Smooth muscle cell (in vitro differentiated cells): ENCODE measurements at regions not wholly inside any gene's neighbourhood (a gene's known extent, or its start where the extent isn't known, plus 50 kb on each side); places are given as distances from the start of the nearest gene placed in this dataset.

Source experiments
- DNase-seq: peaks from one replicate; lab custom pipeline; 2025; ENCODE audit not compliant: unreplicated experiment; lab: John Stamatoyannopoulos, UW
- H2AFZ ChIP-seq: fragments of 200-600 bp; sonication (generic); 2 replicates; pipeline ENCODE4 v1.6.0; 2016; ENCODE audit warnings: antibody characterized with exemption, low read depth, mild to moderate bottlenecking
- H3F3A ChIP-seq: fragments of 200-600 bp; sonication (generic); 2 replicates; pipeline ENCODE4 v1.6.0; 2017; ENCODE audit warnings: antibody characterized with exemption, low read depth
- H3K27ac ChIP-seq: fragments of 200-600 bp; sonication (generic); 2 replicates; pipeline ENCODE4 v1.5.1; 2016; ENCODE audit warnings: low read depth, mild to moderate bottlenecking
- H3K27me3 ChIP-seq: fragments of 200-600 bp; sonication (generic); 2 replicates; pipeline ENCODE4 v1.6.1; 2016; ENCODE audit warnings: low read depth, mild to moderate bottlenecking
- H3K36me3 ChIP-seq: fragments of 200-600 bp; sonication (generic); 2 replicates; pipeline ENCODE4 v1.5.1; 2016; ENCODE audit warnings: low read depth
- H3K4me1 ChIP-seq: fragments of 200-600 bp; sonication (generic); 2 replicates; pipeline ENCODE4 v1.5.1; 2016; ENCODE audit warnings: low read depth
- H3K4me2 ChIP-seq: fragments of 200-600 bp; sonication (generic); 2 replicates; pipeline ENCODE4 v1.6.0; 2016; ENCODE audit warnings: mild to moderate bottlenecking
- H3K4me3 ChIP-seq: fragments of 200-600 bp; sonication (generic); 2 replicates; pipeline ENCODE4 v1.5.1; 2016; ENCODE audit warnings: mild to moderate bottlenecking
- H3K79me2 ChIP-seq: fragments of 200-600 bp; sonication (generic); 2 replicates; pipeline ENCODE4 v1.6.0; 2016; ENCODE audit warnings: low read depth, mild to moderate bottlenecking
- H3K9ac ChIP-seq: fragments of 200-600 bp; sonication (generic); 2 replicates; pipeline ENCODE4 v1.6.0; 2016; ENCODE audit warnings: low read depth
- H3K9me3 ChIP-seq: fragments of 200-600 bp; sonication (generic); replicated peaks from 2 replicates; pipeline ENCODE4 v1.5.1; 2016; ENCODE audit warnings: low read depth
- H4K20me1 ChIP-seq: fragments of 200-600 bp; sonication (generic); 2 replicates; pipeline ENCODE4 v1.6.0; 2016; ENCODE audit warnings: low read depth
- CTCF ChIP-seq: fragments of 200-600 bp; sonication (generic); IDR thresholded peaks from 2 replicates; pipeline ENCODE4 v1.5.1; 2017; ENCODE audit warnings: borderline replicate concordance, mild to moderate bottlenecking, antibody characterized with exemption; ENCODE audit not compliant: insufficient read depth, poor library complexity, severe bottlenecking
- WGBS: methylation state at CpG from one replicate; pipeline ENCODE4 v1.1.7; 2016; ENCODE audit warnings: low lambda C conversion rate; 5-methylcytosine and 5-hydroxymethylcytosine counted together

DNA sequence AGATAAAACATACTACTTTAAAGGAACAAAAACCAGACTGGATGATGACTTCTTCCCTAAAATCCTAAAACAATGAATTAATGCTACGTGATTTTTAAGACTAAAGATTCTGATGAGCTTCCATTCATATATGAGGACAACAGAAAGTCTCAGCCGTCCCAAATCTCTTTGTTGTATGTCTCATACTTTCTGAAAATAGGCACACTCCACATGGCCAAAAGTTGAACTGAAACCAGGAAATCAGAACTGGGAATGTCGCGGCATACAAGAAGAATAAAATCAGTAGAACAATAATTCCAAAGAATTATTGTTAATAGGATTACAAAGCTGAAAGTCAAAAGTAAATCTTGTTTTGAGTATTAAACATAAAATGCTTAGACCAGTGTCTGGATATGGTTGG lies 195.4 kb upstream of the GHITM start:
- DNase-seq: no peak
- Histone ChIP-seq H3K27me3 (no peaks in the 10 kb centered on the region), H3K36me3 (no peaks in the 10 kb centered on the region), H3K4me1 (no peaks in the 10 kb centered on the region), H2AFZ (no peak overlapping the region), H3K79me2 (no peaks in the 10 kb centered on the region), H3K9ac (no peak overlapping the region), H3F3A (no peaks in the 10 kb centered on the region), H3K9me3 (no peaks in the 10 kb centered on the region), H3K4me3 (no peak overlapping the region), H3K4me2 (no peak overlapping the region), H4K20me1 (no peaks in the 10 kb centered on the region), H3K27ac (no peak overlapping the region)
- TF ChIP-seq CTCF: no peak
- WGBS: 95% methylated on average over 4 of the region's 4 CpGs

GRCh38 chr10:83945982-83946718 lies 193.2 kb upstream of the GHITM start:
- Histone ChIP-seq H3K79me2 (no peaks in the 10 kb centered on the region), H4K20me1 (no peaks in the 10 kb centered on the region), H3K4me3 (no peak overlapping the region), H3K9ac (no peak overlapping the region), H2AFZ (no peak overlapping the region), H3K9me3 (no peaks in the 10 kb centered on the region), H3F3A (no peaks in the 10 kb centered on the region), H3K27ac (no peak overlapping the region), H3K27me3 (no peaks in the 10 kb centered on the region), H3K4me1 (no peaks in the 10 kb centered on the region), H3K4me2 (no peak overlapping the region), H3K36me3 (no peaks in the 10 kb centered on the region)
- TF ChIP-seq CTCF: no peak
- WGBS: 77% methylated on average over 17 of the region's 17 CpGs
- no peak for DNase-seq

DNA sequence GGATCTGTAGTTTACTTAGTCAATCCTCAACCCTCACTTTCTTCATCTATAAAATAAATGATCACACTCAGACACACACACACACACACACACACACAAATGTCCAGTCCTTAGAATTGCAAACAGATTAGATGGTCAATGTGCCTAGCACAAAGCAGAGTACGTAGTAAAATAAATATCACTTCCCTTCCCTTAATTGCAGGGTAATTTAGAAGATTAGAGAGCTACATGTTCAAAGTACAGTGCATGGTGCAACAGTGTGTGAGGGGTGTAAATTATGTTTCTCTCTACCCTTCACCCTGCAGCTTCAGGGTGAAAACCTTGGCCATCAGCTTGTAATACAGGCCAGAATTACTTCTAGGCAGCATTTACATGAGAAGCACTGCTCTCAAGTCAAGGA lies 187.0 kb upstream of the GHITM start:
- no peak for DNase-seq
- no peaks in the 10 kb centered on the region for H3K36me3 ChIP-seq
- no peak overlapping the region for H3K4me2 ChIP-seq
- no peak for TF ChIP-seq CTCF
- H3K9ac ChIP-seq: no peak overlapping the region
- H4K20me1 ChIP-seq: no peaks in the 10 kb centered on the region
- no peak overlapping the region for H2AFZ ChIP-seq
- H3K27me3 ChIP-seq: peaks cover 9% of the 10 kb centered on the region
- H3K9me3 ChIP-seq: no peaks in the 10 kb centered on the region
- peaks cover 14% of the 10 kb centered on the region for H3K4me1 ChIP-seq
- 78% methylated on average over 1 of the region's 1 CpG for WGBS
- no peaks in the 10 kb centered on the region for H3K79me2 ChIP-seq
- no peak overlapping the region for H3K27ac ChIP-seq
- H3F3A ChIP-seq: no peaks in the 10 kb centered on the region
- no peak overlapping the region for H3K4me3 ChIP-seq

GRCh38 chr10:83953589-83953988 lies 185.7 kb upstream of the GHITM start:
- no peak for DNase-seq
- no peaks in the 10 kb centered on the region for H3K79me2 ChIP-seq
- no peaks in the 10 kb centered on the region for H4K20me1 ChIP-seq
- H3K4me2 ChIP-seq: no peak overlapping the region
- TF ChIP-seq CTCF: no peak
- peaks cover 20% of the 10 kb centered on the region for H3K4me1 ChIP-seq
- H3F3A ChIP-seq: no peaks in the 10 kb centered on the region
- no peak overlapping the region for H3K9ac ChIP-seq
- WGBS: 82% methylated on average over 2 of the region's 2 CpGs
- no peaks in the 10 kb centered on the region for H3K9me3 ChIP-seq
- H2AFZ ChIP-seq: no peak overlapping the region
- H3K27ac ChIP-seq: no peak overlapping the region
- H3K36me3 ChIP-seq: no peaks in the 10 kb centered on the region
- H3K27me3 ChIP-seq: peaks cover 9% of the 10 kb centered on the region
- no peak overlapping the region for H3K4me3 ChIP-seq
